HEK293T (cell line): ENCODE measurements at regions not wholly inside any gene's neighbourhood (a gene's known extent, or its start where the extent isn't known, plus 50 kb on each side); places are given as distances from the start of the nearest gene placed in this dataset.

Experiments
- ARNT ChIP-seq: fragments of 450-650 bp; IDR thresholded peaks from 2 replicates; pipeline ENCODE4 v1.6.1; 2017; ENCODE audit warnings: mild to moderate bottlenecking
- BHLHE40 ChIP-seq: fragments of 450-650 bp; IDR thresholded peaks from 2 replicates; pipeline ENCODE4 v1.6.1; 2016; ENCODE audit warnings: mild to moderate bottlenecking, moderate library complexity, borderline replicate concordance
- CTBP1 ChIP-seq: fragments of 450-650 bp; IDR thresholded peaks from 2 replicates; pipeline ENCODE4 v1.6.1; 2016; ENCODE audit warnings: borderline replicate concordance
- ELF4 ChIP-seq: fragments of 450-650 bp; IDR thresholded peaks from 2 replicates; pipeline ENCODE4 v1.6.1; 2017; ENCODE audit warnings: antibody characterized with exemption
- FOXA1 ChIP-seq: fragments of 450-650 bp; IDR thresholded peaks from 2 replicates; pipeline ENCODE4 v1.6.1; 2016; ENCODE audit warnings: mild to moderate bottlenecking
- FOXK2 ChIP-seq: fragments of 450-650 bp; IDR thresholded peaks from 2 replicates; pipeline ENCODE4 v1.6.1; 2016; ENCODE audit warnings: mild to moderate bottlenecking
- FOXM1 ChIP-seq: fragments of 450-650 bp; IDR thresholded peaks from 2 replicates; pipeline ENCODE4 v1.6.1; 2017; ENCODE audit warnings: mild to moderate bottlenecking, borderline replicate concordance
- HDGF ChIP-seq: fragments of 450-650 bp; IDR thresholded peaks from 2 replicates; pipeline ENCODE4 v1.6.1; 2017; ENCODE audit warnings: antibody characterized with exemption, borderline replicate concordance
- NFRKB ChIP-seq: fragments of 450-650 bp; IDR thresholded peaks from 2 replicates; pipeline ENCODE4 v1.6.1; 2016; ENCODE audit warnings: mild to moderate bottlenecking, moderate library complexity
- SP1 ChIP-seq: fragments of 450-650 bp; IDR thresholded peaks from 2 replicates; pipeline ENCODE4 v1.6.1; 2017
- TARDBP ChIP-seq: fragments of 450-650 bp; IDR thresholded peaks from 2 replicates; pipeline ENCODE4 v1.6.1; 2016
- ZNF384 ChIP-seq: fragments of 450-650 bp; IDR thresholded peaks from 2 replicates; pipeline ENCODE4 v1.6.1; 2016
- TF ChIP-seq, protein P1 (sequence below): fragments of 450-650 bp; IDR thresholded peaks from 2 replicates; pipeline ENCODE4 v1.6.1; 2016

- TF ChIP-seq FOXA1: no peak
- no peak for TF ChIP-seq ELF4
- TF ChIP-seq BHLHE40: no peak
- TF ChIP-seq SP1: no peak
- no peak for TF ChIP-seq ARNT
- no peak for TF ChIP-seq TARDBP
- TF ChIP-seq HDGF: no peak
- TF ChIP-seq, protein P1, sequence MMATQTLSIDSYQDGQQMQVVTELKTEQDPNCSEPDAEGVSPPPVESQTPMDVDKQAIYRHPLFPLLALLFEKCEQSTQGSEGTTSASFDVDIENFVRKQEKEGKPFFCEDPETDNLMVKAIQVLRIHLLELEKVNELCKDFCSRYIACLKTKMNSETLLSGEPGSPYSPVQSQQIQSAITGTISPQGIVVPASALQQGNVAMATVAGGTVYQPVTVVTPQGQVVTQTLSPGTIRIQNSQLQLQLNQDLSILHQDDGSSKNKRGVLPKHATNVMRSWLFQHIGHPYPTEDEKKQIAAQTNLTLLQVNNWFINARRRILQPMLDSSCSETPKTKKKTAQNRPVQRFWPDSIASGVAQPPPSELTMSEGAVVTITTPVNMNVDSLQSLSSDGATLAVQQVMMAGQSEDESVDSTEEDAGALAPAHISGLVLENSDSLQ: no peak
- no peak for TF ChIP-seq NFRKB
- TF ChIP-seq FOXK2: no peak
- no peak for TF ChIP-seq CTBP1
- TF ChIP-seq ZNF384: no peak
- no peak for TF ChIP-seq FOXM1
Observed at GRCh38 chr6:22838345-22838744, 269.0 kb downstream of the HDGFL1 start.
